Trophoblast cell (in vitro differentiated cells and primary cell): ENCODE measurements at regions not wholly inside any gene's neighbourhood (a gene's known extent, or its start where the extent isn't known, plus 50 kb on each side); places are given as distances from the start of the nearest gene placed in this dataset.

Experiments
- DNase-seq, 2 donors: peaks; one replicate each; pipeline ENCODE4 v3.0.0-alpha.2; 2016
- H2AFZ ChIP-seq: 2 replicates; pipeline ENCODE4 v1.6.1; 2013; ENCODE audit warnings: low read length, moderate library complexity, mild to moderate bottlenecking; ENCODE audit not compliant: insufficient read depth, poor library complexity
- H2AK5ac ChIP-seq: 2 replicates; pipeline ENCODE4 v1.6.1; 2013; ENCODE audit warnings: mild to moderate bottlenecking, low read length
- H2BK120ac ChIP-seq: 2 replicates; pipeline ENCODE4 v1.6.1; 2013; ENCODE audit warnings: low read length, mild to moderate bottlenecking, moderate library complexity; ENCODE audit not compliant: insufficient read depth, poor library complexity
- H2BK12ac ChIP-seq: 2 replicates; pipeline ENCODE4 v1.6.1; 2013; ENCODE audit warnings: mild to moderate bottlenecking, low read length, moderate library complexity
- H2BK5ac ChIP-seq: 2 replicates; pipeline ENCODE4 v1.6.1; 2013; ENCODE audit warnings: low read length, low read depth, moderate library complexity, mild to moderate bottlenecking; ENCODE audit not compliant: poor library complexity
- H3K14ac ChIP-seq: 2 replicates; pipeline ENCODE4 v1.6.1; 2013; ENCODE audit warnings: mild to moderate bottlenecking, low read length
- H3K18ac ChIP-seq: 2 replicates; pipeline ENCODE4 v1.6.1; 2013; ENCODE audit warnings: mild to moderate bottlenecking, low read length
- H3K23ac ChIP-seq: 2 replicates; pipeline ENCODE4 v1.6.1; 2013; ENCODE audit warnings: low read length
- H3K27ac ChIP-seq: 2 replicates; pipeline ENCODE4 v1.5.1; 2013; ENCODE audit warnings: low read depth, mild to moderate bottlenecking, inconsistent platforms, low read length, moderate library complexity
- H3K27me3 ChIP-seq: 2 replicates; pipeline ENCODE4 v1.6.1; 2013; ENCODE audit warnings: inconsistent platforms, mild to moderate bottlenecking, low read length, moderate library complexity; ENCODE audit not compliant: insufficient read depth
- H3K36me3 ChIP-seq, 2 experiments: 1 replicate in 1 of 2; 2 replicates in 1 of 2; pipeline ENCODE4 v1.6.1; 2013; ENCODE audit warnings: low read length in 2 of 2, mild to moderate bottlenecking in 2 of 2, moderate library complexity in 1 of 2; ENCODE audit not compliant: insufficient read depth in 2 of 2, control insufficient read depth in 1 of 2
- H3K4ac ChIP-seq: 2 replicates; pipeline ENCODE4 v1.6.1; 2013; ENCODE audit warnings: low read depth, mild to moderate bottlenecking, low read length, moderate library complexity
- H3K4me1 ChIP-seq, 2 experiments: 1 replicate in 1 of 2; 2 replicates in 1 of 2; pipeline ENCODE4 v1.6.1; 2013; ENCODE audit warnings: low read length in 2 of 2, mild to moderate bottlenecking in 2 of 2, moderate library complexity in 1 of 2; ENCODE audit not compliant: insufficient read depth in 2 of 2, control insufficient read depth in 1 of 2
- H3K4me2 ChIP-seq: 2 replicates; pipeline ENCODE4 v1.6.1; 2013; ENCODE audit warnings: inconsistent platforms, mild to moderate bottlenecking, low read length, moderate library complexity
- H3K4me3 ChIP-seq: 2 replicates; pipeline ENCODE4 v1.5.1; 2013; ENCODE audit warnings: mild to moderate bottlenecking, low read depth, low read length, inconsistent platforms
- H3K79me1 ChIP-seq: one replicate; pipeline ENCODE4 v1.6.1; 2013; ENCODE audit warnings: low read length
- H3K79me2 ChIP-seq: 2 replicates; pipeline ENCODE4 v1.6.1; 2013; ENCODE audit warnings: low read length, mild to moderate bottlenecking; ENCODE audit not compliant: control insufficient read depth, insufficient read depth, poor library complexity
- H3K9ac ChIP-seq: 2 replicates; pipeline ENCODE4 v1.6.1; 2013; ENCODE audit warnings: mild to moderate bottlenecking, low read length
- H3K9me3 ChIP-seq: 2 replicates; pipeline ENCODE4 v1.6.1; 2013; ENCODE audit warnings: low read depth, mild to moderate bottlenecking, control low read depth, inconsistent platforms, low read length; ENCODE audit not compliant: insufficient read depth
- H4K12ac ChIP-seq: 2 replicates; pipeline ENCODE4 v1.6.1; 2013; ENCODE audit warnings: low read depth, mild to moderate bottlenecking, low read length, moderate library complexity
- H4K8ac ChIP-seq: 2 replicates; pipeline ENCODE4 v1.6.1; 2013; ENCODE audit warnings: low read depth, mild to moderate bottlenecking, low read length, moderate library complexity
- H4K91ac ChIP-seq: one replicate; pipeline ENCODE4 v1.6.1; 2013; ENCODE audit warnings: low read depth, mild to moderate bottlenecking, low read length, moderate library complexity
- WGBS: extraction: QIAGEN DNeasy Blood & Tissue Kit; methylation state at CpG from one replicate; pipeline ENCODE4 v1.1.7; 2013; ENCODE audit warnings: missing lambda C conversion rate; ENCODE audit not compliant: insufficient read length, insufficient coverage; ENCODE audit errors: extremely low coverage; 5-methylcytosine and 5-hydroxymethylcytosine counted together

GRCh38 chr14:37901978-37902377, 305.7 kb upstream of the SSTR1 start:
- Histone ChIP-seq H3K18ac (no peak overlapping the region), H3K27me3 (no peaks in the 10 kb centered on the region), H3K4me3 (no peak overlapping the region), H2BK120ac (no peak overlapping the region), H2BK12ac (no peak overlapping the region), H3K9me3 (no peaks in the 10 kb centered on the region), H4K12ac (no peak overlapping the region), H2AK5ac (no peak overlapping the region), H2BK5ac (no peak overlapping the region), H4K91ac (no peak overlapping the region), H3K79me2 (no peaks in the 10 kb centered on the region), H3K4me1 (no peaks in the 10 kb centered on the region), H3K79me1 (no peaks in the 10 kb centered on the region), H2AFZ (no peak overlapping the region), H3K9ac (no peak overlapping the region), H3K23ac (no peak overlapping the region), H3K36me3 (no peaks in the 10 kb centered on the region), H3K27ac (no peak overlapping the region), H4K8ac (no peak overlapping the region), H3K14ac (no peak overlapping the region), H3K4ac (no peak overlapping the region), H3K4me2 (no peak overlapping the region)
- no CpG with 5 or more reads among the region's 6 CpGs for WGBS
- DNase-seq, result no peak

DNA sequence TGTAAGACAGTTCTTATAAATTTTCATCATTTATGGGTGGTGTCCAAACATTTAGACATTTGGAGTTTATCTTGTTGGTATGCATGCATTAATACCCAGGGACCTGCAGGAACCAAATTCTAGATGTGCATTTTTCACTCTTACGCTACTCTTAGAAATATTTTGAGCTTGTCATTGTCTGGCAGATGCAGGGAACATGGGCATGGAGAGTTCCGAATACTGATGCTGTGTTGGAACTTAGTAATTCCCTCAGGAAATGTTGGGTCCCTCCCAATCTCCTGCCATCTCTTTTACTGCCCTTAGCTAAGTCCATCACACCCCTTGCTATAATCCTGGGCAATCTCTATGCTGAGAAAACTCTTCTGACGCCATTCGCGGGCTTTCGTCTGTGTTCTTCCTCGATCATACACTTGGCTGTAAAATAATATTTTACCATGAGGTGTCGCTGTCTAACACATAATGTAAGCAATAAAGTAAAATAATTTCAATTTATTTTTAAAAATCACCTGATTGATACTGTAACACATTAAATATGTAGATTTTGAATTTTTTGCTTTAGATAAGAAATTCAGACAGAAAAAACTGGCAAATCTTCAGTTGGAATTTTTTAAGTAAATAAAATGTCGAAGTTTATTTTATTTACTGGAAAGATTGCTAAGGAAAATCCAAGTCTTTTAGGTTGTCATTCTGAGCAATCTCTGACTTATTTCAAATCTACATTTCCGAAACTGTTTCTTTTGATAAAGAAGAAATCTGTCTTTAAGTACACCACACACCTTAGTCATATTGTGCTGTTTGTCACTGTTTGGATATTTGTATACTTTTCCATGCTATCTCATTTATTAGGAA, 304.1 kb upstream of the SSTR1 start:
- no peaks in the 10 kb centered on the region for H3K27me3 ChIP-seq
- no peak overlapping the region for H4K8ac ChIP-seq

DNA sequence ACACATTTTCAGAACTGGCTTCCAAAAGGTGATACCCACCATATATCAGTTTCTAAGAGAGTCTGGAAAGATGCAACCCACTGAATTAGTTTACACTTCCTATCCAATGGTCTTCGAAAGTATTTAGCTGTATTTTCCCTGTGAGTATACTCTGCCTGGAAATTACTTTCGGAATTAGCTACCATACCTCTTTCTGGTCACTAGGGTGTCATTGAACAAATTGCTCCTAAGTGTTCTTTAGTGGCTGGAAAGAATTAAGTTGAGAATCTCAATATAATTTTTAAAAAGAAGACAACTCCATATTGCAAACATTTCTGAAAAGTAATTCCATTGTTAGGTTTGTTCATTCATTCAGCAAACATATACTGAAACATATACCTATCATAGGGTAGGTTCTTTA, 283.1 kb upstream of the SSTR1 start:
- Histone ChIP-seq H3K23ac (no peak overlapping the region), H3K36me3 (no peaks in the 10 kb centered on the region), H3K4me2 (no peak overlapping the region), H3K27ac (no peak overlapping the region), H4K8ac (no peak overlapping the region), H4K91ac (no peak overlapping the region), H3K9ac (no peak overlapping the region), H4K12ac (no peak overlapping the region), H3K79me2 (no peaks in the 10 kb centered on the region), H2BK5ac (no peak overlapping the region), H3K27me3 (no peaks in the 10 kb centered on the region), H3K4me1 (no peaks in the 10 kb centered on the region), H3K4me3 (no peak overlapping the region), H2BK120ac (no peak overlapping the region), H3K79me1 (no peaks in the 10 kb centered on the region), H2BK12ac (no peak overlapping the region), H3K9me3 (no peaks in the 10 kb centered on the region), H3K14ac (no peak overlapping the region), H2AFZ (no peak overlapping the region), H2AK5ac (no peak overlapping the region), H3K18ac (no peak overlapping the region), H3K4ac (no peak overlapping the region)
- DNase-seq, result no peak
- no CpG with 5 or more reads among the region's 2 CpGs for WGBS

More for the DNA sequence above, 304.1 kb upstream of the SSTR1 start:
- H3K36me3 ChIP-seq, result no peaks in the 10 kb centered on the region
- no peak overlapping the region for H2AK5ac ChIP-seq
- H4K12ac ChIP-seq, result no peak overlapping the region
- no peak overlapping the region for H3K23ac ChIP-seq
- no peaks in the 10 kb centered on the region for H3K4me1 ChIP-seq
- no peak overlapping the region for H2BK120ac ChIP-seq
- no peak overlapping the region for H2BK5ac ChIP-seq
- H2BK12ac ChIP-seq, result no peak overlapping the region
- no peak overlapping the region for H3K14ac ChIP-seq
- no peaks in the 10 kb centered on the region for H3K9me3 ChIP-seq
- H3K79me2 ChIP-seq, result no peaks in the 10 kb centered on the region
- no CpG with 5 or more reads among the region's 10 CpGs for WGBS
- H3K4ac ChIP-seq, result no peak overlapping the region
- H4K91ac ChIP-seq, result no peak overlapping the region
- peak in 1 of 2 donors; percentile 63 for DNase-seq
- no peak overlapping the region for H3K4me2 ChIP-seq
- H2AFZ ChIP-seq, result no peak overlapping the region
- H3K79me1 ChIP-seq, result no peaks in the 10 kb centered on the region
- H3K18ac ChIP-seq, result no peak overlapping the region
- no peak overlapping the region for H3K27ac ChIP-seq
- H3K9ac ChIP-seq, result no peak overlapping the region
- H3K4me3 ChIP-seq, result no peak overlapping the region

- Histone ChIP-seq H3K14ac (no peak overlapping the region), H3K18ac (no peak overlapping the region), H3K4me3 (no peak overlapping the region), H4K8ac (no peak overlapping the region), H3K9me3 (no peaks in the 10 kb centered on the region), H2BK5ac (no peak overlapping the region), H3K9ac (no peak overlapping the region), H3K36me3 (no peaks in the 10 kb centered on the region), H3K4ac (no peak overlapping the region), H2AFZ (no peak overlapping the region), H4K12ac (no peak overlapping the region), H2BK12ac (no peak overlapping the region), H2AK5ac (no peak overlapping the region), H3K4me1 (peaks cover 0 to 2% of the 10 kb centered on the region in 2 experiments), H2BK120ac (no peak overlapping the region), H4K91ac (no peak overlapping the region), H3K23ac (no peak overlapping the region), H3K4me2 (no peak overlapping the region), H3K79me2 (no peaks in the 10 kb centered on the region), H3K27me3 (no peaks in the 10 kb centered on the region), H3K27ac (no peak overlapping the region), H3K79me1 (no peaks in the 10 kb centered on the region)
- peak in 1 of 2 donors; percentile 7 for DNase-seq
- WGBS, result no CpG with 5 or more reads among the region's 6 CpGs
Measured at GRCh38 chr14:37932008-37932407, 275.7 kb upstream of the SSTR1 start.
